K562 (cell line): ENCODE measurements at regions not wholly inside any gene's neighbourhood (a gene's known extent, or its start where the extent isn't known, plus 50 kb on each side); places are given as distances from the start of the nearest gene placed in this dataset.

Experiments used
- ATAC-seq: fragments of 200-7000 bp; cut with Tn5 transposase; 3 replicates; pipeline ENCODE4 v1.9.1; 2020; ENCODE audit warnings: moderate library complexity
- BruUV-seq: library from RNA; stranded (reverse); fragments of 400-500 nt; replicated peaks from 2 replicates; lab custom pipeline; 2021; lab: Mats Ljungman, UMichigan
- CTCF ChIA-PET: fragments of 300-600 bp; formaldehyde crosslinking; extraction: SDS; loops from one replicate; lab custom pipeline; 2021; ENCODE audit warnings: low intra/inter-chr PET ratio; lab: Yijun Ruan, JAX
- POLR2A ChIA-PET: fragments of 300-600, 350-650 bp; sonication (Branson Sonifier 250); formaldehyde crosslinking; extraction: SDS; loops from one replicate; lab custom pipeline; 2021; ENCODE audit warnings: antibody characterized with exemption, inconsistent platforms; lab: Yijun Ruan, JAX
- DNase-seq, 4 experiments: peaks; one replicate each; pipeline versions ENCODE4 v3.0.0 to v3.0.0-alpha.2; 2011 to 2018; ENCODE audit warnings: low spot score in 3 of 4, mixed read lengths in 3 of 4; ENCODE audit errors: extremely low read depth in 1 of 4
- FAIRE-seq: peaks from 2 replicates; lab custom pipeline; 2011; peaks lifted over from hg19 to GRCh38; lab: Jason Lieb, UNC
- H2AFZ ChIP-seq: 2 replicates; pipeline ENCODE4 v1.6.0; 2011; ENCODE audit warnings: low read depth, low read length, control low read depth, inconsistent platforms
- H3K27ac ChIP-seq: fragments of 200-600 bp; 3 replicates; pipeline ENCODE4 v1.8.0; 2011; ENCODE audit warnings: low read depth, mild to moderate bottlenecking, control low read depth, inconsistent platforms, low read length, moderate library complexity, mixed read lengths; ENCODE audit errors: extremely low read depth
- H3K27me3 ChIP-seq, 2 experiments: fragments of 300-600 bp in 1 of 2; 2 replicates in 1 of 2; 3 replicates in 1 of 2; pipeline versions ENCODE4 v1.6.0 to v1.8.0; 2011; ENCODE audit warnings: inconsistent platforms in 2 of 2, low read length in 2 of 2, mild to moderate bottlenecking in 1 of 2, mixed read lengths in 1 of 2, moderate library complexity in 1 of 2; ENCODE audit not compliant: control insufficient read depth in 2 of 2, insufficient read depth in 2 of 2
- H3K36me3 ChIP-seq: fragments of 300-600 bp; 3 replicates; pipeline ENCODE4 v1.8.0; 2011; ENCODE audit warnings: mild to moderate bottlenecking, low read length, inconsistent platforms; ENCODE audit not compliant: control insufficient read depth, insufficient read depth
- H3K4me1 ChIP-seq, 2 experiments: fragments of 200-600 bp in 1 of 2; replicated peaks in 1 of 2; 2 replicates in 1 of 2; 3 replicates in 1 of 2; pipeline versions ENCODE4 v1.5.1 to v1.8.0; 2011; ENCODE audit warnings: inconsistent platforms in 2 of 2, low read length in 2 of 2, mild to moderate bottlenecking in 1 of 2, mixed read lengths in 1 of 2, moderate library complexity in 1 of 2; ENCODE audit not compliant: control insufficient read depth in 2 of 2, insufficient read depth in 2 of 2
- H3K4me2 ChIP-seq: 2 replicates; pipeline ENCODE4 v1.6.1; 2011; ENCODE audit warnings: low read length, control low read depth, inconsistent platforms, mixed read lengths; ENCODE audit not compliant: insufficient read depth
- H3K4me3 ChIP-seq: fragments of 200-600 bp; sonication (generic), shearing (Covaris generic); 2 replicates; pipeline ENCODE4 v1.5.1; 2016; ENCODE audit warnings: control low read depth, inconsistent platforms
- H3K79me2 ChIP-seq: fragments of 200-600 bp; 3 replicates; pipeline ENCODE4 v1.8.0; 2011; ENCODE audit warnings: low read length, inconsistent platforms; ENCODE audit not compliant: control insufficient read depth, insufficient read depth
- H3K9ac ChIP-seq, 2 experiments: 2 replicates each; pipeline versions ENCODE4 v1.6.0 to v1.6.1; 2011; ENCODE audit warnings: low read depth in 2 of 2, low read length in 2 of 2, control low read depth in 1 of 2, inconsistent platforms in 1 of 2, mild to moderate bottlenecking in 1 of 2, mixed read lengths in 1 of 2; ENCODE audit not compliant: insufficient read depth in 1 of 2
- H3K9me1 ChIP-seq: one replicate; pipeline ENCODE4 v1.6.0; 2011; ENCODE audit warnings: inconsistent platforms, mild to moderate bottlenecking, low read length, moderate library complexity; ENCODE audit not compliant: control insufficient read depth, insufficient read depth
- H3K9me3 ChIP-seq: replicated peaks from 2 replicates; pipeline ENCODE4 v1.5.1; 2011; ENCODE audit warnings: low read depth, low read length, inconsistent platforms; ENCODE audit not compliant: control insufficient read depth, insufficient read depth
- H4K20me1 ChIP-seq: replicated peaks from 2 replicates; pipeline ENCODE4 v1.6.1; 2011; ENCODE audit warnings: low read length, inconsistent platforms, mixed read lengths; ENCODE audit not compliant: control insufficient read depth, insufficient read depth
- CHD4 ChIP-seq: fragments of 200-600 bp; sonication (generic); IDR thresholded peaks from 3 replicates; pipeline ENCODE4 v1.6.1; 2012; ENCODE audit warnings: low read depth, mild to moderate bottlenecking, mixed read lengths, low read length, inconsistent platforms; ENCODE audit not compliant: insufficient read depth, insufficient replicate concordance, poor library complexity, severe bottlenecking
- ETV6 ChIP-seq, 3 experiments: fragments of 150-350 bp in 1 of 3; sonication (generic) in 1 of 3; formaldehyde crosslinking in 1 of 3; IDR thresholded peaks; 2 replicates each; pipeline versions ENCODE4 v1.6.1 to v1.8.0; 2014 to 2022; ENCODE audit warnings: borderline replicate concordance in 2 of 3, low read depth in 2 of 3, antibody characterized with exemption in 1 of 3, low read length in 1 of 3, mild to moderate bottlenecking in 1 of 3, missing genetic modification reagents in 1 of 3
- FOXJ2 ChIP-seq: fragments of 200-800 bp; sonication (Bioruptor generic); IDR thresholded peaks from 2 replicates; pipeline ENCODE4 v1.6.1; 2016; ENCODE audit warnings: missing genetic modification characterization, missing compliant biosample characterization
- HNRNPH1 ChIP-seq: fragments of 200-400 bp; formaldehyde crosslinking; optimal IDR thresholded peaks from 2 replicates; pipeline ENCODE3; 2017; ENCODE audit warnings: low read depth, mild to moderate bottlenecking, low read length, moderate library complexity
- MCM7 ChIP-seq, 2 experiments: fragments of 450-650 bp; IDR thresholded peaks; 2 replicates each; pipeline ENCODE4 v1.6.1; 2016 to 2018
- POLR2AphosphoS5 ChIP-seq: IDR thresholded peaks from 2 replicates; pipeline ENCODE4 v1.6.1; 2011; ENCODE audit warnings: mild to moderate bottlenecking, low read depth, low read length, moderate library complexity; ENCODE audit not compliant: control insufficient read depth, insufficient read depth
- POLR3G ChIP-seq: IDR thresholded peaks from 2 replicates; pipeline ENCODE4 v1.6.1; 2011; ENCODE audit not compliant: insufficient read length, insufficient replicate concordance; ENCODE audit errors: extremely low read depth
- POU5F1 ChIP-seq: fragments of 150-350 bp; IDR thresholded peaks from 2 replicates; pipeline ENCODE4 v1.6.1; 2014; ENCODE audit warnings: borderline replicate concordance, low read length, low read depth, mild to moderate bottlenecking; ENCODE audit not compliant: partially characterized antibody
- RFX7 ChIP-seq: fragments of 250-450 bp; sonication (Bioruptor Pico); IDR thresholded peaks from 2 replicates; pipeline ENCODE4 v1.5.1; 2021; ENCODE audit warnings: mild to moderate bottlenecking
- SMC3 ChIP-seq: conservative IDR thresholded peaks from 2 replicates; pipeline ENCODE4 v1.6.1; 2011; ENCODE audit warnings: low read depth, low read length, improper control_type of control experiment; ENCODE audit not compliant: insufficient read depth
- SP2 ChIP-seq: IDR thresholded peaks from 2 replicates; pipeline ENCODE4 v1.6.1; 2011; ENCODE audit warnings: mild to moderate bottlenecking, low read depth, low read length, moderate library complexity; ENCODE audit not compliant: poor library complexity, severe bottlenecking; ENCODE audit errors: extremely low read depth
- ZC3H11A ChIP-seq: IDR thresholded peaks from 2 replicates; pipeline ENCODE4 v1.6.1; 2012; ENCODE audit warnings: low read depth, low read length, improper control_type of control experiment
- ZNF197 ChIP-seq: fragments of 200-800 bp; sonication (Bioruptor generic); IDR thresholded peaks from 2 replicates; pipeline ENCODE4 v1.6.1; 2016; ENCODE audit warnings: low read depth, missing genetic modification characterization, missing compliant biosample characterization
- ZNF253 ChIP-seq: fragments of 250-450 bp; sonication (Bioruptor Pico); conservative IDR thresholded peaks from 2 replicates; pipeline ENCODE4 v1.6.1; 2021; ENCODE audit warnings: mild to moderate bottlenecking
- ZNF76 ChIP-seq: fragments of 250-450 bp; sonication (Bioruptor Pico); IDR thresholded peaks from 2 replicates; pipeline ENCODE4 v1.4.0; 2020; ENCODE audit warnings: mild to moderate bottlenecking, moderate library complexity, borderline replicate concordance
- WGBS: fragments of 100-300 bp; shearing (Covaris generic); methylation state at CpG from one replicate; pipeline ENCODE4 v1.1.6; 2016; ENCODE audit warnings: low coverage, mixed read lengths; ENCODE audit not compliant: insufficient coverage; ENCODE audit errors: missing lambda C conversion rate; 5-methylcytosine and 5-hydroxymethylcytosine counted together
- in situ Hi-C: fragments of 300-500 bp; cut with MboI; formaldehyde crosslinking; loops from 4 replicates; pipeline ENCODE4 v1.15.0; 2018; ENCODE audit warnings: inconsistent platforms, mixed read lengths
- intact Hi-C: fragments of 100-400 bp; cut with micrococcal nuclease; formaldehyde crosslinking; loops from 2 replicates; pipeline ENCODE4 v1.14.2; 2022
- TF ChIP-seq, protein P1 (sequence below): fragments of 250-450 bp; sonication (Bioruptor Pico); IDR thresholded peaks from 2 replicates; pipeline ENCODE4 v1.4.0; 2020

DNA sequence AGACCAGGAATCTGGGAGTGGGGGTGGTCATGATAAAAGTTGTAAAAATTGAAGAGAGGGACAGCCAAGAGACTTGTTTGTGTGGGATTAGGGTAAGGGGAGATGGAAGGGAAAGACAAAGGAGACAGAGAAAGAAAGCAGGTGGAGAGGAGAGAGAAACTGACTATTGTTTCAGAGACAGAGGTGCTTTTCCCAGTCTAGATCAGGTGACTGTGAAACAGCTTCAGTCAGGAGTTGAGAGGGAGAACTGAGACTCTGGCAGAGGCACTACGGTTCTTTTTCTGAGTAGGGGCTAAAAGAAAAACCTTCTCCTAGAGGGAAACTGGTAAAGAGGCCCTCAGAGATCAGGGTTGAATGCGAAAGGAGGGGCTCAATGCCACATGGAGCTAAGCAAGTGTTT lies 106.4 kb downstream of the KDR start:
- in situ Hi-C loops (no loop called here), intact Hi-C loops (no loop called here)
- Histone ChIP-seq H3K36me3 (no peaks in the 10 kb centered on the region), H3K4me1 (no peaks in the 10 kb centered on the region), H3K9me3 (no peaks in the 10 kb centered on the region), H3K4me3 (no peak overlapping the region), H3K27me3 (no peaks in the 10 kb centered on the region; a peak in 1 of 5 replicates), H2AFZ (no peak overlapping the region), H3K27ac (no peak overlapping the region), H3K79me2 (no peaks in the 10 kb centered on the region), H3K9me1 (no peaks in the 10 kb centered on the region), H3K9ac (no peak overlapping the region), H4K20me1 (no peaks in the 10 kb centered on the region), H3K4me2 (no peak overlapping the region)
- ATAC-seq (no peak), FAIRE-seq (no peak), DNase-seq (no peak)
- ChIA-PET POLR2A (interaction anchor here (0.7 kb wide), 1 partner anchor 294 kb away, joined by 3 read pairs; no protein-coding TSS in a partner anchor), CTCF (no interaction called here)
- TF ChIP-seq ZNF76 (CRISPR knock-in tag) (no peak), SMC3 (no peak), SP2 (no peak), HNRNPH1 (no peak)
- no TSS peak for BruUV-seq
- WGBS = 0% methylated on average over 2 of the region's 2 CpGs

DNA sequence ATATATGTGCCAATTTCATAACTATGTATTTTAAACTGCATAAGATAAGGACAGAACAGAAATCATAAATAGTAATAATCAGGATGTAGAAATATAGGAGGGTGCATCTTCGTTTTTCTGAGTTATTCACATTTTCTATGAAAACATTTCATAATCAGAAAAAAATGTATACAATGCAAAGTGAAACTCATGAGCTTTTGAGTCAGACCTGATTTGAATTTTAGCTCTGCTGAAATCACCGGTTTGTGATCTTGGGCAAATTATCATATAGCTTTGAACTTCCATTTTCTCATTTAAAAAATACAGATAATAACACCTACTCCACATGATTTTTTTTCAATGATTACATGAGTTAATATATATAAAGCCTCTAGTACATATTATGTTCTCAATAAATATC lies 106.9 kb downstream of the KDR start:
- in situ Hi-C loops = no loop called here
- TF ChIP-seq MCM7 (IDR thresholded peaks at IDR 0.05) (no peak), RFX7 (CRISPR knock-in tag) (no peak), POLR3G (no peak), FOXJ2 (tag) (no peak), CHD4 (no peak), ZNF253 (CRISPR knock-in tag) (no peak), POU5F1 (no peak), ZC3H11A (no peak), ZNF197 (CRISPR knock-in tag) (no peak), POLR2AphosphoS5 (no peak), ETV6 (IDR thresholded peaks at IDR 0.05; ENCODE audit: borderline replicate concordance in 1 of 2, low read depth in 2 of 2, low read length in 1 of 2) (no peak), ETV6 (CRISPR knock-in tag; IDR thresholded peaks at IDR 0.05; ENCODE audit: borderline replicate concordance) (no peak)
- TF ChIP-seq, protein P1, sequence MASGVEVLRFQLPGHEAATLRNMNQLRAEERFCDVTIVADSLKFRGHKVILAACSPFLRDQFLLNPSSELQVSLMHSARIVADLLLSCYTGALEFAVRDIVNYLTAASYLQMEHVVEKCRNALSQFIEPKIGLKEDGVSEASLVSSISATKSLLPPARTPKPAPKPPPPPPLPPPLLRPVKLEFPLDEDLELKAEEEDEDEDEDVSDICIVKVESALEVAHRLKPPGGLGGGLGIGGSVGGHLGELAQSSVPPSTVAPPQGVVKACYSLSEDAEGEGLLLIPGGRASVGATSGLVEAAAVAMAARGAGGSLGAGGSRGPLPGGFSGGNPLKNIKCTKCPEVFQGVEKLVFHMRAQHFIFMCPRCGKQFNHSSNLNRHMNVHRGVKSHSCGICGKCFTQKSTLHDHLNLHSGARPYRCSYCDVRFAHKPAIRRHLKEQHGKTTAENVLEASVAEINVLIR (CRISPR knock-in tag) = no peak

More for the DNA sequence above, 106.9 kb downstream of the KDR start:
- FAIRE-seq = no peak
- no peak for DNase-seq
- Histone ChIP-seq H3K9ac (no peak overlapping the region), H2AFZ (no peak overlapping the region), H3K9me3 (no peaks in the 10 kb centered on the region), H3K27me3 (no peaks in the 10 kb centered on the region; a peak in 1 of 5 replicates), H3K9me1 (no peaks in the 10 kb centered on the region), H4K20me1 (no peaks in the 10 kb centered on the region), H3K36me3 (no peaks in the 10 kb centered on the region), H3K27ac (no peak overlapping the region), H3K79me2 (no peaks in the 10 kb centered on the region), H3K4me3 (no peak overlapping the region), H3K4me2 (no peak overlapping the region), H3K4me1 (no peaks in the 10 kb centered on the region)
- no peak for ATAC-seq
- 0% methylated on average over 2 of the region's 2 CpGs for WGBS
- no TSS peak for BruUV-seq
- ChIA-PET CTCF (no interaction called here), POLR2A (no interaction called here)
- intact Hi-C loops = no loop called here
